RPMI7951 (cell line): ENCODE measurements at regions not wholly inside any gene's neighbourhood (a gene's known extent, or its start where the extent isn't known, plus 50 kb on each side); places are given as distances from the start of the nearest gene placed in this dataset.

Experiments
- DNase-seq: peaks from one replicate; pipeline ENCODE4 v3.0.0-alpha.2; 2012; ENCODE audit warnings: low read depth

DNA sequence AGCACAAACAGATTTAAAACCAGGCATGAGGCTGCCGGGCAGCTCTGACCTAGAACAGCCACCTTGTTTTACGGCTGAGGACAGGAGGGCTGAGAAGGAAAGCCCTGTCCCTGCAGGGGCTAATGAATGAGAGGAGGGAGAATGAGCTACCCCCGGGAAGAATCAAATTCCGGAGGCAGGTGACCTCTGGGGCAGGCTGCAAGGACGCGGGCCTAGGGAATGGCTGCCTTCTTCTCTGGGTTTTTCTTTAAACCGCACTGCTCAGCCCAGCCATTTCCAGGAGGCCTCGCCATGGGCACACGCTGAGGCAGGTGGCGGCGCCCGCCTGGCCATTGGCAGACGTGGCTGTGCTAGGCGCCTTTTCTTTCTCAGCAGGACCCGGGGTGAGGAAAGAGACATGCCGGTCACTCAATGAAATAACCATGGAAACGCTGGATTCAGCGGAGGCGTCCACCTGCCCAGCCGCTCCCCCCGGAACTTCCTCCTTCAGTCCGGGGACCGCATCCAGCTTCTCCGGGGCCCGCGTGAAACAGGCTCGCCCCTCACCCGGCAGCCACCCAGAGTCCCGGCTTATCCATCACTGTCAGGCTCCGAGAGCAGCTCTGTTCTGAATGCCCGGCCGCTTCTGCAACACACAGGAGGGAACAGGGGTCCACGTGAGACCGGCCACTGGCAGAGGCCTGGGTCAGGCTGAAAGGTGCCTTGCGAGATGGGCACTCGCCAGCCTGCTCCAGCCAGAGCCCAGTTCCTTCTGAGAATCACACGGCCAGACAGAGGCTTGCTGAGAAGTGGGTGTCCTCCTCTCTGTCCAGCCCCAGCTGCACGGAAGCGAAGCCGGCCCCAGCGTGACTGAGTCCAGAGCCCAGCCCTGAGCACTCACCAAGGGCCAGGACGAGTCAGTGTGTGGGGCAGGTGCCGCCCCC, 82.1 kb downstream of the PDGFA start:
- no peak for DNase-seq

DNA sequence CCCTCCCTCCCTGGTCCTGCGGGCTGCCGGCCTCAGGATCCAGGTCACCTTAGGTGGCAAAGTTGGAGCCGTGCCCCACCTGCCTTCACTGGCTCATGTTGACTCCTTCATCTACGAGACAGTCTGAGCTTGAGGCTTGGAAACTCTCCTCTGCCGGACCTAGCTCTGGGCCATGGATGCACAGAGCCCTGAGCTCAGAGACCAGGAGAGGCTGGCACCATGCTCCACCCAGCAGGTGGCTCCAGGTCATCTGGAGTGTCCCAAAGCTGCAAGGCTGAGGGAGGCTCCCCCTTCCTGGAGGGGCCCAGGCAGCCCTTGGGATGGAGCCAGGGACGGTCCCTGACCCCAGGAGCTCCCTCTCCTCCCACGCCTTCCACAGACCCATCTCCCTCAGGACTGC, 81.3 kb downstream of the PDGFA start:
- no peak for DNase-seq

DNA sequence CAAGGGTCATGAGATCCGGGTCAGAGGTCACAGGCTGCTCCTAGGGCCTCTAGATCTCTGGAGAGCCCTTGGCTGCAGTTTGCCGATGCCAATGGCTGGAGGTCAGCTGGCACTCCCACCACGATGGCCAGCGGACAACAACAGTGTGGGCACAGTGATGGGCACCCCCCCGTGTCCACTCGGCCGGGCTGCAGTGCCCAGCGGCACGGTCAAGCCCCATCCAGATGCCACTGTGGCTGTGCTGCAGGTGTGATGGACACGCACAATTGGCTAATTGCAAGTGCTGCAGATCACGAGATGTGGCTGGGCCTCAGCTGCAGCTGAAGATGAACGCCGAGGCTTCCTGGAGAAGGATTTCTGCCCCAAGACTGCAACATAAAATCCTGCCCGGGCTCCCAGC, 80.7 kb downstream of the PDGFA start:
- DNase-seq, result no peak

DNA sequence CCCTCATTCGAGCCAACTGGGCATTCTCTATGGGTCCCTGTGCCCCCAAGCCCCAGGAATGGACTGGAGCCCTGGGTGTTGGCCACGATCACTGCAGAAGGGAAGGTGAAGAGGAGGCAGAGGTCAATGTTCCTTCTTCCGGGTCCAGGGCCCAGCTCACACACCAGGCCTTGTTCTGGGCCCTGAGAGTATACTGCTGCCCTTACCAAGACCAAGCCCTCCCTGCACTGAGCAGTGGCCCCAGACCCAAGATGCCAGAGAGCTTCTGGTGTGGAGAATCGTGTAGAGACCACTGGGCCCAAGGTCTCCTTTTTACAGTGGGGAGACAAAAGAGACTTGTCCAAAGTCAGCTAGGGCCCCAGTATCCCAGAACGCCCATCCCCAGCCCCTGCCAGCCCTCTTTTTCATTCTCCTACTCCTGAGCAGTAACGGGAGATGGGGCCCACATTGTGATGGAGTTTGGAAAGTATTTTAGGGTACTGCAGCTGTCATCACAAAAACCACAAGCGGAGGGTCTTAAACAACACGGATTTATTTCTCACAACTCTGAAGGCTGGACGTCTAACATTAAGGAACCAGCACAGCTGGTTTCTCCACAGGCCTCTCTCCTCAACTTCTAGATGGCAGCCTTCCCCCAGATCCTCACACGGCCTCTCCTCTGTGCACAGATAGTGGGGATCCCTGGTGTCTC, 79.4 kb downstream of the PDGFA start:
- DNase-seq, result no peak

DNA sequence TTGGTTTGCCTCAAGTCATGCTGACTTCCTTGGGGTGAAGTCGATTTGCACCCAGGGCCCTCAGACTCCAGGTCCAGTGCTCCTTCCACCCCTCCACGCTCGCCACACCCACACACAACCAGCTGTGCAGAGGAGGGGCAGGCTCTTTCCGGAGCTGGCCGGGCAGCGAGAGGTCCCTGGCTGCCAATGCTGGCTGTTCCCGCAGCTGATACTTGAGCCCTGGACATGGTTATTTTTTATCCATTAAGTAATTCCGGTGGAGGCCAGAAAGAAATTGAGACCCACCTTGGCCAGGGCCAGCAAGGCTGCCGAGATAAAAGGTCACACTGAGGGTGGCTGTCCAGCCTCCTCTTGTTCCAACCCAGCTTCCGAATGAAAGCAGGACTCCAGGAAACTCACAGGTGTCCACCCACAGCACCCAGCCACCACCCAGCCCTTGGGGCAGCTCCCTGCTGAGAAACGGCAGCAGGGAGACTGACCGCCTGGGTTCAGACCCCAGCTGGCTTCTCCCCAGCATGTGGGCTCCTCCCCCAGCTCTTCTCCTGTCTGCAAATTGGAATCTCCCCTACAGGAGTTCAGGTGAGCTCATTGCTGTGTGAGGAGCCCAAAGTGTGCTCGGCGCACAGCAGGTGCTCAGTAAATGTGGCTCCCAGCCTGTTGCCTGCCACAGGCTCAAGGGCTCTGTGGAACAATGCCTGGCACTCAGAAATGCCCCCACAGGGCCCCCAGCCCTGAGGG, 77.8 kb downstream of the PDGFA start:
- DNase-seq, result no peak

DNA sequence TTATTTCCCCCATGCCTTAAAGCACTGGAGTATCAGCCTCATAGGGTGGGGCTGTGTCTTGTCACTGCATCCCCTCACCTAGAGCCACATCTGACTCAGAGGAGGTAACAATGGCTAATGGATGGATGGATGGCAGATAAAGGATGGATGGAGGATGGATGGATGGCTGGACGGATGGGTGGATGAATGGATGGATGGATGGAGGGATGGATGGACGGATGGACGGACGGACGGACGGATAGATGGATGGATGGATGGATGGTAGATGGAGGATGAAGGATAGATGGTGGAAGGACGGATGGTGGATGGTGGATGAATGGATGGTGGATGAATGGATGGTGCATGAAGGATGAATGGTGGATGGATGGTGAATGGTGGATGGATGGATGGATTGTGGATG, 77.2 kb downstream of the PDGFA start:
- no peak for DNase-seq

DNA sequence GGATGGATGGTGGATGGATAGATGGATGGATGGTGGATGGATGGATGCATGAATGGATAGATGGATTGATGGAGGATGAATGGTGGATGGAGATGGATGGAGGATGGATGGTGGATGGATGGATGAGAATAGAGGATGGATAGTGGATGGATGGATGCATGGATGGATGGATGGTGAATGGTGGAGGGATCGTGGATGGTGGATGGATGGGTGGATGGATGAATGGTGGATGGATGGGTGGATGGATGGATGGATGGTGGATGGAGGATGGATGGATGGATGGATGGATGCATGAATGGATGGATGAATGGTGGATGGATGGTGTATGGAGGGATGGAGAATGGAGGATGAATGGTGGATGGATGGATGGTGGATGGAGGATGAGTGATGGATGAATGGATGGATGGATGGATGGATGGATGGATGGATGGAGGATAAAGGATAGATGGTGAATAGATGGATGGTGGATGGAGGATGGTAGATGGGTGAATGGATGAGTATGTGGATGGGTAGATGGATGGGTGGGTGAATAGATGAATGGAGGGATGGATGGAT, 76.3 kb downstream of the PDGFA start:
- no peak for DNase-seq

DNA sequence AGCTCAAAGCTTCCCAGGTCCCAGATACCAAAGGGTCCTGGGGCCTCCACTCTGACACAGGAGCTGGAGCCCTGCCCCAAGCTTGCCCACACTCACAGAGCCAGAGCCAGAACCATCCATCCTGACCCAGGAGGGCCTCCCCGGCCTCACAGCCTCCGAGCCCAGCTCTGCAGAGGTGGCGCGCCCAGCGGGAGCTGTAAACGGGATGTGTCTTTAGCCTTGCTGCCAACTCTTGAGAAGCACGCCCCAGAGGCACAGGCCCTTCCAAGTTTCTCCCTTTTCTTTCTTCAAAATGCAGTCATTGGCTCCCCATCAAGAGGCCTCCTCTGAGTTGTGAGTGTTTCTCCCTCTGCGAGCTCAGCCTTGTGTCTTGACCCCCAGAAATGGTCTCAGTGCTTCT, 75.0 kb downstream of the PDGFA start:
- DNase-seq, result no peak

DNA sequence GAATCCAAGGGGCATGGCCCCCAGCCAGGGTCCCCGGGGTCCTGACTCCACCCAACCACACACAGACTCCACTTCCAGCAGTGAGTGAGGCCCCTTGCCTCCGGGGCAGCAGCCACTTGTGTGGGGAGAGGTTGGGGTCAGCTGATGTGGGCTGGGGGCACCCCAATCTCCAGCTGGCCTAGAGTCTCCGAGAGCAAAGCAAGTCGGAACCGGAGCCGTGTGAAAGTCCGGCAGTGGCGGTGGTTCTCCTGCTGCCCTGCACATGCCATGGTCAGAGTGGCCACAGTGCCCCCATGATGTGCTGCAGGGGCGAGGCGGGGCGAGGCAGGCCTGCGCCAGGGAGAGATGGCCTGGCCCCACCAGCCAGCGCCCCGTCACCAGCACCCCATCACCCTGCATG, 74.6 kb downstream of the PDGFA start:
- no peak for DNase-seq

DNA sequence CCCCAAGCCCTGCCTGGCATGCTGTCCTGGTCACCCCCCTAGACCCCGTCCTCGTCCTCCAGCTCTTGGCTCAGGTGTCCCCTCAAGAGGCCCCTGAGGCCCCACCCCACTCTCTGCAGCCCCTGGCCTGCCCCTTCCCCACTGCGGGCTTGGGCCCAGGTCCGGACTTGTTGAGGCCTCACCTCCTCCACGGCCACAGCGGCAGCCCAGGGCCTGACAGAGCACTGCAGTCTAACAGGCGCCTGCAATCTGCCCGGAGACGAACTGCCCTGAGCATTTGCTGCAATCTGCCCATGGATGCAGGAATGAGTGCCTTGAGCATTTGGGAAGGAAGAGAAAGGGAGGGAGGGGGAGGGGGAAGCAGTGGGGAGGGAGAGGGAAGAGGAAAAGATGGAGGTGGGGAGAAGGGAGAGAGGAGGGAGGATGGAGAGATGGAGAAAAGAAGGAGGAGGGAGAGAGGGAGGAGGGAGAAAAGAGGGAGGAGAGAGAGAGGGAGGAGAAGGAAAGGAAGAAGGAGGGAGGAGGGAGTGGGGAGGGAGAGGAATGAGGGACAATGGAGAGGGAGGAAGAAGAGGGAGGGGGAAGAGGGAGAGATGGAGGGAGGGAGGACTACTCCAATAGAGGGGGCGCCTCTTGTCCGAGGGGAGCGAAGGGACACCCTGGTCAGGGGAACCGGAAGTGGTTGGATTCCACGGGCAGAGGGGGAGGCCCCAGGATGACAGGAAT, 73.9 kb downstream of the PDGFA start:
- no peak for DNase-seq

DNA sequence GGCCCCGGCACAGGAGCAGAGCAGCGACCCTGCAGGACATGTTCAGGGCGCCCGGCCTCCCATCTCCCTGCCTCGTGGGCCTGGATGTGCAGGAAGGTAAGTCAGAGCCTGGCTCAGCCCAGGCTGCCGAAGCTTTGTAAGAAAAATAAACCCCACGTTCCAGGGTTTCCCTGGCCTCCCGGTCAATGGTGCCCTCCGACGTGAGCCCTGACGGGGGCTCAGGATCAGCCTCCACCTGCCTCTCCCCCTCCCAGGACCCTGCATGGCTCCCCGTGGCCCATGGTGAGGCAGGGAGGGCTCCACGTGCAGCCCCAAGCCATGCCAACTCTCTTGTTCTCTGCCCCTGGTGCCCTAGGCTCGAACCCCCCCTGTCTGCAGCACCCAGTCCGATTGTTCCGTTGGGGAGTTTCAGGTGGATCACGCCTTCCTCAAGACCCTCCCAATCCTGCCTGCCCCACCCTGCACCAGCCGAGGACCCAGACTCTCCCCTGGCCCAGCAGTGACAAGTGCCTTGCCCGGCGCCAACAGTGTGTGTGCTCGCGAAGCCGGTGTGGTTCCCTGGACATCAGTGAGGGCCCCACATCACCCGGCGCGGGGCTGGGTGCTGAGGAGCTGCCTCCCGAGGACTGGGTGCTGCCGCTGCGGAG, 73.2 kb downstream of the PDGFA start:
- no peak for DNase-seq
